ENCODE measurements at regions not wholly inside any gene's neighbourhood (a gene's known extent, or its start where the extent isn't known, plus 50 kb on each side); places are given as distances from the start of the nearest gene placed in this dataset.

- no peak for TF ChIP-seq REST (IDR thresholded peaks at IDR 0.05; ENCODE audit: low read depth, low read length)
- TF ChIP-seq TCF12 (IDR thresholded peaks at IDR 0.05), result no peak
- no peak for TF ChIP-seq FOXM1 (IDR thresholded peaks at IDR 0.05; ENCODE audit: low read depth)
- no peak for TF ChIP-seq RAD21 (IDR thresholded peaks at IDR 0.05; ENCODE audit: low read length)
- no peak for TF ChIP-seq PBX3 (IDR thresholded peaks at IDR 0.05)
- no peak overlapping the region for H3K9ac ChIP-seq
- no peak overlapping the region for H3K4me3 ChIP-seq (ENCODE audit: low read depth in 2 of 2, low read length in 1 of 2)
- H3K27me3 ChIP-seq (ENCODE audit: insufficient read depth), result peaks cover 1% of the 10 kb centered on the region
- H3K9me3 ChIP-seq, result no peaks in the 10 kb centered on the region
- no peaks in the 10 kb centered on the region for H4K20me1 ChIP-seq (ENCODE audit: insufficient read depth)
- WGBS (ENCODE audit: low lambda C conversion rate), result 74% methylated on average over 1 of the region's 1 CpG
- no peaks in the 10 kb centered on the region for H3K9me2 ChIP-seq
- ChIA-PET CTCF (interaction anchor here (1.1 to 3.0 kb wide), 3 partner anchors 39 to 220 kb away, joined by 3 to 10 read pairs (median 3); partner anchors contain the start of gene RASGRP1), POLR2A (interaction anchor here (0.6 kb wide), 1 partner anchor 81 kb away, joined by 3 read pairs; no protein-coding TSS in a partner anchor)
- no peak overlapping the region for H3K4me2 ChIP-seq
- DNase-seq, result no peak
- no peak overlapping the region for H3K27ac ChIP-seq (ENCODE audit: low read depth in 2 of 2, low read length in 1 of 2)
- no peaks in the 10 kb centered on the region for H3K36me3 ChIP-seq (replicated peaks in 1 of 2; ENCODE audit: control insufficient read depth in 1 of 2, insufficient read depth in 2 of 2, low read length in 1 of 2)
- no peaks in the 10 kb centered on the region for H3F3A ChIP-seq (replicated peaks; ENCODE audit: insufficient read depth)
- H3K79me2 ChIP-seq (ENCODE audit: insufficient read depth), result no peaks in the 10 kb centered on the region
- no peaks in the 10 kb centered on the region for H3K4me1 ChIP-seq (ENCODE audit: control insufficient read depth in 1 of 2, insufficient read depth in 2 of 2, low read depth in 1 of 2, low read length in 1 of 2)
- H2AFZ ChIP-seq (ENCODE audit: low read depth), result no peak overlapping the region
These were observed 96.1 kb upstream of the RASGRP1 start for GRCh38 chr15:38660738-38661137.

- H3K4me1 ChIP-seq (ENCODE audit: control insufficient read depth in 1 of 2, insufficient read depth in 2 of 2, low read depth in 1 of 2, low read length in 1 of 2), result no peaks in the 10 kb centered on the region
- no peaks in the 10 kb centered on the region for H3F3A ChIP-seq (replicated peaks; ENCODE audit: insufficient read depth)
- no peak overlapping the region for H2AFZ ChIP-seq (ENCODE audit: low read depth)
- POLR2A ChIA-PET, result no interaction called here
- H3K36me3 ChIP-seq (replicated peaks in 1 of 2; ENCODE audit: control insufficient read depth in 1 of 2, insufficient read depth in 2 of 2, low read length in 1 of 2), result no peaks in the 10 kb centered on the region
- H3K79me2 ChIP-seq (ENCODE audit: insufficient read depth), result no peaks in the 10 kb centered on the region
- 34% methylated on average over 5 of the region's 5 CpGs for WGBS (ENCODE audit: low lambda C conversion rate)
- no peaks in the 10 kb centered on the region for H4K20me1 ChIP-seq (ENCODE audit: insufficient read depth)
- no peaks in the 10 kb centered on the region for H3K9me3 ChIP-seq
- H3K9ac ChIP-seq, result no peak overlapping the region
- no peak overlapping the region for H3K27ac ChIP-seq (ENCODE audit: low read depth in 2 of 2, low read length in 1 of 2)
- H3K4me2 ChIP-seq, result no peak overlapping the region
- no peak for DNase-seq
- H3K9me2 ChIP-seq, result no peaks in the 10 kb centered on the region
- no peak overlapping the region for H3K4me3 ChIP-seq (ENCODE audit: low read depth in 2 of 2, low read length in 1 of 2)
- CTCF ChIA-PET, result interaction anchor here (0.7 to 3.0 kb wide), 5 partner anchors 13 to 98 kb away, joined by 3 to 10 read pairs (median 5); partner anchors contain the start of gene RASGRP1
- H3K27me3 ChIP-seq (ENCODE audit: insufficient read depth), result peaks cover 5% of the 10 kb centered on the region
- TF ChIP-seq POLR2AphosphoS5 (IDR thresholded peaks at IDR 0.05; ENCODE audit: low read depth, low read length), result no peak
- no peak for TF ChIP-seq FOXJ3 (CRISPR knock-in tag; IDR thresholded peaks at IDR 0.05)
- TF ChIP-seq FOSL2 (IDR thresholded peaks at IDR 0.05; ENCODE audit: borderline replicate concordance, low read depth), result no peak
- no peak for TF ChIP-seq JUND (IDR thresholded peaks at IDR 0.05)
- no peak for TF ChIP-seq RCOR1 (IDR thresholded peaks at IDR 0.05; ENCODE audit: low read length)
- TF ChIP-seq CHD2 (IDR thresholded peaks at IDR 0.05; ENCODE audit: low read length, partially characterized antibody), result no peak
- no peak for TF ChIP-seq EP300 (IDR thresholded peaks at IDR 0.05; ENCODE audit: borderline replicate concordance in 1 of 2, low read depth in 1 of 2, low read length in 1 of 2)
- no peak for TF ChIP-seq SMC3 (IDR thresholded peaks at IDR 0.05; ENCODE audit: low read depth, low read length)
- no peak for TF ChIP-seq EZH2phosphoT487 (IDR thresholded peaks at IDR 0.05; ENCODE audit: borderline replicate concordance, low read depth)
- TF ChIP-seq CTCF (IDR thresholded peaks at IDR 0.05), result no peak
- TF ChIP-seq FOXM1 (IDR thresholded peaks at IDR 0.05; ENCODE audit: low read depth), result no peak
- no peak for TF ChIP-seq TAF1 (IDR thresholded peaks at IDR 0.05; ENCODE audit: borderline replicate concordance, low read depth, low read length)
- no peak for TF ChIP-seq REST (IDR thresholded peaks at IDR 0.05; ENCODE audit: low read depth, low read length)
These were observed 97.6 kb upstream of the RASGRP1 start for GRCh38 chr15:38662033-38662802.

Data from SK-N-SH (cell line).